ENCODE measurements at regions not wholly inside any gene's neighbourhood (a gene's known extent, or its start where the extent isn't known, plus 50 kb on each side); places are given as distances from the start of the nearest gene placed in this dataset.

- FAIRE-seq (no peak), DNase-seq (ENCODE audit: insufficient read length, low spot score) (no peak)
These were observed 145.9 kb upstream of the GNPDA2 start for GRCh38 chr4:44872246-44872645.

DNA sequence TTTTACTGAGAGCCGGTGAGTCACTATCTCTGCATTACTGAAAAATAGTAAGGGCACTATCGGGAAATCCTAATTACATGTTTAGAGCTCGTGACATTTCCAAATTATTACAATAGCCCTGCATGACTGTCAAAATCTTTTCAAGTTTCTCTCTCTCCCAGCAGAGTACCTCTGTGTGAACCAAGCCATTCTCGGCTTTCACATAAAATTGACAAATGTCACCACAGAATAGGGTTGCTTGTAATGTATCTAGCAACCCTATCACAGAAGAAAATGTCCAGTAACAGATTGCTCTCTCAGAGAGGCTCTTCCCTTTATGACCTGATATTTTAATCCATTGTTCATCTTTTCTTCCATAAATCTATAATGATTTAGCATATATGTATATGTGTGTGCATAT, 144.8 kb upstream of the GNPDA2 start:
- FAIRE-seq (no peak), DNase-seq (ENCODE audit: insufficient read length, low spot score) (no peak)

GRCh38 chr4:44869985-44870384, 143.6 kb upstream of the GNPDA2 start:
- DNase-seq (ENCODE audit: insufficient read length, low spot score) (no peak), FAIRE-seq (no peak)

GRCh38 chr4:44869222-44869882, 143.0 kb upstream of the GNPDA2 start:
- FAIRE-seq (no peak), DNase-seq (ENCODE audit: insufficient read length, low spot score) (no peak)

- DNase-seq (ENCODE audit: insufficient read length, low spot score), result peak; percentile 21
- no peak for FAIRE-seq
These were observed 135.4 kb upstream of the GNPDA2 start for GRCh38 chr4:44861756-44862155.

GRCh38 chr4:44859477-44859876, 133.1 kb upstream of the GNPDA2 start:
- FAIRE-seq, result no peak
- no peak for DNase-seq (ENCODE audit: insufficient read length, low spot score)

DNA sequence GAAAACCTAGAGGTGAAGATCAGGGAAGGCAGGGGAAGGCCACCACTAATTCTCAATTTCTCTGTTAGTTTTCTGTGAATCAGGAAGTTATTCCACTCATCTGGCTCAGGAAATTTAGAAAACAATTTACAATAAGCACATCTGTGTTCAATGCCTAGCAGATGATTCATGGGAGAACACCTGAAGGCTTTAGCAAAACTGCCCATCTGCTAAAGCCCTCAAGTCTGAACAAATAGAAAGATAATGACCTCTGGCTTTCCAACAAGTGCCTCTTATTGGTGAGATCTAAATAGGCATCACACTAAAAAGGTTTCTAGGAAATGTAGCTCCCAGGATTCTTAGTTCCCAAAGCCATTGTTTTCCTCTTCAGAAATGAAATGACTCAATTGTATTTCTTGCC, 122.1 kb upstream of the GNPDA2 start:
- DNase-seq (ENCODE audit: insufficient read length, low spot score), result no peak

GRCh38 chr4:44845993-44846392, 119.6 kb upstream of the GNPDA2 start:
- no peak for DNase-seq (ENCODE audit: insufficient read length, low spot score)
- FAIRE-seq, result no peak

More for the DNA sequence above, 122.1 kb upstream of the GNPDA2 start:
- no peak for FAIRE-seq

DNA sequence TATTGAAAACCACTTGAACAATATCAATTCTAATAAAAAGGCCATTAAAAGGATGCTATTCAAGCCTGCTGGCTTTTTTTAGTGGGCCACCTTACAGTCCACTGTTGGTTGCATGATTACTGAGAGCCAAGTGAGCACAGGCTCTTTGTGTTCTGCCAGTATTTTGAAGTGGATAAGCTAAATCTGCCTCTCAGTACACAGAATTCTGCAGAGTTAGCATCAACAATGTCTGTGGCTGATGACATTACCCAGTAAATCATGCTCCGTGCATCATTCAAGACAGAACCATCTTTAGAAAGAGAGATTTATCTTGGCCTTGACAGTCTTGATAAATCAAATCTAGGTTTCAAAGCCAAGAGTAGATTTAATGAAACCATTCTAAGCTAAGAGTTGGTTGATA, 119.0 kb upstream of the GNPDA2 start:
- FAIRE-seq (no peak), DNase-seq (ENCODE audit: insufficient read length, low spot score) (no peak)

- DNase-seq (ENCODE audit: insufficient read length, low spot score), result no peak
- no peak for FAIRE-seq
These were observed 116.2 kb upstream of the GNPDA2 start for GRCh38 chr4:44842531-44842930.

- no peak for FAIRE-seq
These were observed 91.6 kb upstream of the GNPDA2 start for GRCh38 chr4:44817930-44818329.

GRCh38 chr4:44806071-44806470, 79.7 kb upstream of the GNPDA2 start:
- no peak for FAIRE-seq

More at GRCh38 chr4:44817930-44818329, 91.6 kb upstream of the GNPDA2 start:
- no peak for DNase-seq (ENCODE audit: insufficient read length, low spot score)

DNA sequence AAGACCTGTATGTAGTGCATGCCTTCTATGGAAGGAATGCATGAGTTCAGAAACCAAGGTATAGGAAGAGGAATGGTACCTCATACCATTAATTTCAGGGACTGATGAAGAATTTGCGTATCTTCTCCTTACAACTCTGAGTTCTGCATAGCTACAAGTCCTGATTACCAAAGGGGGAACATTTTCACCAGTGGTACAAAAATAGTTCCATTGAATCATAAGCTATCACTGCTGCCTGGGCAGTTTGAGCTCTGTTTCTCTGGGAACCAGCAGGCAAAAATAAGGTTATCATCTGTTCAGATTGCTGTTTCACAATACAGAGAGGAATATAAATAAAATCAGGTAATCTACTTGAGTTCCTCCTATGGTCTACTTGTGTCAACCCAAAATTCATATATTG, 77.9 kb upstream of the GNPDA2 start:
- no peak for DNase-seq (ENCODE audit: insufficient read length, low spot score)
- no peak for FAIRE-seq

More at GRCh38 chr4:44806071-44806470, 79.7 kb upstream of the GNPDA2 start:
- DNase-seq (ENCODE audit: insufficient read length, low spot score), result no peak

DNA sequence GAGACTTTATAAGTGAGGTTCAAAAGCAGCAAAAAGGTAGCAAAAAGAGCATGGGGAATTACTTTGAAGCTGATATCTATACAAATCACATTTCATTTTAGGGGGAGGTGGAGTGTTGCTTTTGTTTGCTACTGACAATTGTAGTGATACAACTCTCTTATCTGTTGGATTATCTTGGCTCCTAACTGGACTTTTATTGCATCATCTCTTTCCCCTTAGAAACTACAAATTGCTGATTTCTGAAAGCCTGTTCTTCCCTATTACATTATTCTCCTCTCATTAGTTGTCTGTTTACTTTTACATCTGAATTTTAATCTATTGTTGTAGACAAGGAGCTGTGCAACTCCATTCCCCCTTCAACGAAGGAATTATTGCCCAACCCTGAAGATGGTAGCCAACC, 75.0 kb upstream of the GNPDA2 start:
- FAIRE-seq (no peak), DNase-seq (ENCODE audit: insufficient read length, low spot score) (no peak)

- DNase-seq (ENCODE audit: insufficient read length, low spot score), result no peak
- FAIRE-seq, result no peak
These were observed 65.5 kb upstream of the GNPDA2 start for GRCh38 chr4:44791831-44792230.

GRCh38 chr4:44777115-44777514, 50.8 kb upstream of the GNPDA2 start:
- DNase-seq (ENCODE audit: insufficient read length, low spot score), result no peak
- FAIRE-seq, result no peak

Data from HTR-8/SVneo (cell line).